Endothelial cell of umbilical vein (primary cell): ENCODE measurements at regions not wholly inside any gene's neighbourhood (a gene's known extent, or its start where the extent isn't known, plus 50 kb on each side); places are given as distances from the start of the nearest gene placed in this dataset.

ENCODE experiments used
- BruUV-seq: library from RNA; stranded (reverse); fragments of 400-500 nt; replicated peaks from 2 replicates; lab custom pipeline; 2021; lab: Mats Ljungman, UMichigan
- CTCF ChIA-PET: fragments of 300-600, 350-600 bp; sonication (Branson Sonifier 250); formaldehyde crosslinking; loops from one replicate; lab custom pipeline; 2021; ENCODE audit warnings: antibody characterized with exemption, inconsistent platforms; lab: Charles Lee
- POLR2A ChIA-PET: fragments of 300-600, 350-600 bp; sonication (Branson Sonifier 250); formaldehyde crosslinking; loops from one replicate; lab custom pipeline; 2021; ENCODE audit warnings: antibody characterized with exemption, inconsistent platforms; lab: Charles Lee
- DNase-seq: peaks from one replicate; pipeline ENCODE4 v3.0.0-alpha.2; 2011; ENCODE audit warnings: low read depth, low spot score
- FAIRE-seq: peaks from 2 replicates; lab custom pipeline; 2011; peaks lifted over from hg19 to GRCh38; lab: Jason Lieb, UNC
- H2AFZ ChIP-seq: 2 replicates; pipeline ENCODE4 v1.6.0; 2012; ENCODE audit warnings: low read depth, low read length, control low read depth, inconsistent platforms
- H3K27ac ChIP-seq: 2 replicates; pipeline ENCODE4 v1.5.1; 2011; ENCODE audit warnings: low read depth, mild to moderate bottlenecking, control low read depth, low read length, moderate library complexity; ENCODE audit not compliant: insufficient read depth
- H3K27me3 ChIP-seq, 2 experiments: 2 replicates each; pipeline versions ENCODE4 v1.6.0 to v1.6.1; 2011; ENCODE audit warnings: low read length in 2 of 2, mixed read lengths in 1 of 2; ENCODE audit not compliant: control insufficient read depth in 2 of 2, insufficient read depth in 2 of 2
- H3K36me3 ChIP-seq, 2 experiments: 2 replicates in 1 of 2; 3 replicates in 1 of 2; pipeline ENCODE4 v1.5.1; 2011; ENCODE audit warnings: low read length in 2 of 2, mild to moderate bottlenecking in 1 of 2, moderate library complexity in 1 of 2; ENCODE audit not compliant: control insufficient read depth in 2 of 2, insufficient read depth in 2 of 2; ENCODE audit errors: extremely low read depth in 1 of 2
- H3K4me1 ChIP-seq: 3 replicates; pipeline ENCODE4 v1.5.1; 2011; ENCODE audit warnings: mild to moderate bottlenecking, low read length; ENCODE audit not compliant: control insufficient read depth, insufficient read depth; ENCODE audit errors: extremely low read depth
- H3K4me2 ChIP-seq: 2 replicates; pipeline ENCODE4 v1.6.1; 2011; ENCODE audit warnings: low read length, control low read depth, mixed read lengths; ENCODE audit not compliant: insufficient read depth
- H3K4me3 ChIP-seq, 3 experiments: fragments of 200-600 bp in 1 of 3; sonication (generic), shearing (Covaris generic) in 1 of 3; replicated peaks in 1 of 3; 2 replicates each; pipeline ENCODE4 v1.5.1; 2011 to 2016; ENCODE audit warnings: control low read depth in 3 of 3, low read length in 3 of 3, mild to moderate bottlenecking in 2 of 3, inconsistent platforms in 1 of 3, low read depth in 1 of 3, moderate library complexity in 1 of 3; ENCODE audit not compliant: insufficient read depth in 1 of 3
- H3K79me2 ChIP-seq: 2 replicates; pipeline ENCODE4 v1.6.0; 2012; ENCODE audit warnings: low read length, inconsistent platforms; ENCODE audit not compliant: control insufficient read depth, insufficient read depth
- H3K9ac ChIP-seq: replicated peaks from 2 replicates; pipeline ENCODE3; 2011; ENCODE audit warnings: low read length, control low read depth; ENCODE audit not compliant: insufficient read depth; ENCODE audit errors: extremely low read depth
- H3K9me1 ChIP-seq: replicated peaks from 3 replicates; pipeline ENCODE4 v1.6.0; 2011; ENCODE audit warnings: mild to moderate bottlenecking, low read length; ENCODE audit not compliant: control insufficient read depth, insufficient read depth; ENCODE audit errors: extremely low read depth
- H3K9me3 ChIP-seq: replicated peaks from 2 replicates; pipeline ENCODE4 v1.5.1; 2012; ENCODE audit warnings: low read length, inconsistent platforms; ENCODE audit not compliant: control insufficient read depth, insufficient read depth
- H4K20me1 ChIP-seq: replicated peaks from 2 replicates; pipeline ENCODE3; 2011; ENCODE audit warnings: mild to moderate bottlenecking, low read length; ENCODE audit not compliant: control insufficient read depth, insufficient read depth; ENCODE audit errors: extremely low read depth
- CTCF ChIP-seq, 2 donors: IDR thresholded peaks; 1 replicate in 1 of 2; 2 replicates in 1 of 2; pipeline ENCODE4 v1.5.1; 2011; ENCODE audit warnings: low read length in 2 of 2, mild to moderate bottlenecking in 2 of 2, moderate library complexity in 2 of 2, control low read depth in 1 of 2, inconsistent platforms in 1 of 2, low read depth in 1 of 2; ENCODE audit not compliant: insufficient read depth in 1 of 2; ENCODE audit errors: extremely low read depth in 1 of 2
- EZH2 ChIP-seq: IDR thresholded peaks from 2 replicates; pipeline ENCODE4 v1.6.1; 2012; ENCODE audit warnings: borderline replicate concordance, low read depth, mild to moderate bottlenecking, moderate library complexity, low read length, inconsistent platforms; ENCODE audit not compliant: severe bottlenecking
- FOS ChIP-seq: IDR thresholded peaks from 2 replicates; pipeline ENCODE4 v1.6.1; 2011; ENCODE audit warnings: mild to moderate bottlenecking, low read length, moderate library complexity, borderline replicate concordance; ENCODE audit not compliant: insufficient read depth
- GATA2 ChIP-seq: IDR thresholded peaks from 2 replicates; pipeline ENCODE4 v1.7.0; 2011; ENCODE audit warnings: low read depth, mild to moderate bottlenecking, moderate library complexity, mixed read lengths, low read length; ENCODE audit not compliant: insufficient read length, insufficient read depth
- JUN ChIP-seq: IDR thresholded peaks from 2 replicates; pipeline ENCODE4 v1.6.1; 2011; ENCODE audit warnings: borderline replicate concordance, low read depth; ENCODE audit not compliant: insufficient read length, insufficient read depth
- MAX ChIP-seq: IDR thresholded peaks from 2 replicates; pipeline ENCODE4 v1.6.1; 2011; ENCODE audit not compliant: insufficient read depth, insufficient read length
- MYC ChIP-seq: IDR thresholded peaks from one replicate; pipeline ENCODE4 v1.6.1; 2011; ENCODE audit warnings: mild to moderate bottlenecking, low read depth, low read length
- POLR2A ChIP-seq: IDR thresholded peaks from 2 replicates; pipeline ENCODE4 v1.6.1; 2012; ENCODE audit warnings: low read depth, mild to moderate bottlenecking, control low read depth, low read length
- POLR2AphosphoS5 ChIP-seq: IDR thresholded peaks from 2 replicates; pipeline ENCODE4 v1.6.1; 2012; ENCODE audit warnings: low read depth, mild to moderate bottlenecking, control low read depth, low read length, moderate library complexity; ENCODE audit not compliant: insufficient read depth
- dilution Hi-C: fragments of 300-500 bp; cut with MboI; formaldehyde crosslinking; loops from one replicate; pipeline ENCODE4 v1.15.0; 2019; ENCODE audit warnings: low sequenced_read_pairs; ENCODE audit not compliant: extremely low pct_ligation_motif_present
- intact Hi-C: fragments of 100-400 bp; cut with micrococcal nuclease; formaldehyde crosslinking; loops from one replicate; pipeline ENCODE4 v1.10.0; 2022

- intact Hi-C loops, result loop anchor here (1.0 kb wide), 1 partner anchor 968 kb away; no protein-coding TSS in a partner anchor
- BruUV-seq, result no TSS peak
- Histone ChIP-seq H3K36me3 (no peaks in the 10 kb centered on the region), H3K4me2 (no peak overlapping the region), H3K9ac (no peak overlapping the region), H3K9me1 (no peaks in the 10 kb centered on the region), H3K4me1 (no peaks in the 10 kb centered on the region), H3K27ac (no peak overlapping the region), H4K20me1 (no peaks in the 10 kb centered on the region), H3K4me3 (no peak overlapping the region), H2AFZ (no peak overlapping the region), H3K9me3 (no peaks in the 10 kb centered on the region), H3K27me3 (no peaks in the 10 kb centered on the region), H3K79me2 (no peaks in the 10 kb centered on the region)
- POLR2A ChIA-PET, result no interaction called here
- FAIRE-seq (no peak), DNase-seq (no peak)
- TF ChIP-seq JUN (no peak), GATA2 (no peak), MAX (no peak), CTCF (IDR thresholded peaks at IDR 0.05; ENCODE audit: extremely low read depth in 1 of 2, insufficient read depth in 1 of 2, low read depth in 1 of 2, low read length in 2 of 2) (no peak), POLR2AphosphoS5 (no peak), FOS (no peak), MYC (no peak), EZH2 (no peak), POLR2A (no peak)
- dilution Hi-C loops, result no loop called here
- CTCF ChIA-PET, result interaction anchor here (0.8 to 1.4 kb wide), 4 partner anchors 12 to 1378 kb away, joined by 3 to 6 read pairs (median 4); no protein-coding TSS in a partner anchor
Observed at GRCh38 chr3:20516311-20516710, 330.3 kb upstream of the SGO1 start.
